NB4 (cell line): ENCODE measurements at regions not wholly inside any gene's neighbourhood (a gene's known extent, or its start where the extent isn't known, plus 50 kb on each side); places are given as distances from the start of the nearest gene placed in this dataset.

Source experiments
- POLR2A ChIP-seq: IDR thresholded peaks from 2 replicates; pipeline ENCODE4 v1.6.1; 2011; ENCODE audit warnings: mild to moderate bottlenecking; ENCODE audit not compliant: insufficient read length; ENCODE audit errors: extremely low read depth
- TF ChIP-seq, protein P1 (sequence below): IDR thresholded peaks from one replicate; pipeline ENCODE4 v1.5.1; 2012; ENCODE audit warnings: low read depth, low read length

- no peak for TF ChIP-seq POLR2A
- TF ChIP-seq, protein P1, sequence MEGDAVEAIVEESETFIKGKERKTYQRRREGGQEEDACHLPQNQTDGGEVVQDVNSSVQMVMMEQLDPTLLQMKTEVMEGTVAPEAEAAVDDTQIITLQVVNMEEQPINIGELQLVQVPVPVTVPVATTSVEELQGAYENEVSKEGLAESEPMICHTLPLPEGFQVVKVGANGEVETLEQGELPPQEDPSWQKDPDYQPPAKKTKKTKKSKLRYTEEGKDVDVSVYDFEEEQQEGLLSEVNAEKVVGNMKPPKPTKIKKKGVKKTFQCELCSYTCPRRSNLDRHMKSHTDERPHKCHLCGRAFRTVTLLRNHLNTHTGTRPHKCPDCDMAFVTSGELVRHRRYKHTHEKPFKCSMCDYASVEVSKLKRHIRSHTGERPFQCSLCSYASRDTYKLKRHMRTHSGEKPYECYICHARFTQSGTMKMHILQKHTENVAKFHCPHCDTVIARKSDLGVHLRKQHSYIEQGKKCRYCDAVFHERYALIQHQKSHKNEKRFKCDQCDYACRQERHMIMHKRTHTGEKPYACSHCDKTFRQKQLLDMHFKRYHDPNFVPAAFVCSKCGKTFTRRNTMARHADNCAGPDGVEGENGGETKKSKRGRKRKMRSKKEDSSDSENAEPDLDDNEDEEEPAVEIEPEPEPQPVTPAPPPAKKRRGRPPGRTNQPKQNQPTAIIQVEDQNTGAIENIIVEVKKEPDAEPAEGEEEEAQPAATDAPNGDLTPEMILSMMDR: no peak
Observed at GRCh38 chr2:212797484-212798205, 259.0 kb upstream of the ERBB4 start.
